NT2/D1 (cell line): ENCODE measurements at regions not wholly inside any gene's neighbourhood (a gene's known extent, or its start where the extent isn't known, plus 50 kb on each side); places are given as distances from the start of the nearest gene placed in this dataset.

Experiments used
- DNase-seq: peaks from one replicate; pipeline ENCODE4 v3.0.0-alpha.2; 2011; ENCODE audit warnings: low read depth, low spot score
- H3K27me3 ChIP-seq: 2 replicates; pipeline ENCODE4 v1.6.0; 2011; ENCODE audit warnings: mild to moderate bottlenecking; ENCODE audit not compliant: insufficient read length, insufficient read depth
- H3K36me3 ChIP-seq: 2 replicates; pipeline ENCODE4 v1.6.1; 2011; ENCODE audit warnings: mild to moderate bottlenecking, low read length, mixed read lengths; ENCODE audit not compliant: insufficient read depth, insufficient read length
- H3K4me1 ChIP-seq: 2 replicates; pipeline ENCODE4 v1.5.1; 2011; ENCODE audit not compliant: insufficient read depth, insufficient read length
- H3K4me3 ChIP-seq: 2 replicates; pipeline ENCODE4 v1.5.1; 2011; ENCODE audit warnings: low read depth; ENCODE audit not compliant: insufficient read length
- H3K9ac ChIP-seq: 2 replicates; pipeline ENCODE4 v1.6.0; 2011; ENCODE audit warnings: low read depth; ENCODE audit not compliant: insufficient read length
- H3K9me3 ChIP-seq: 2 replicates; pipeline ENCODE4 v1.5.1; 2011; ENCODE audit warnings: mild to moderate bottlenecking, low read length; ENCODE audit not compliant: insufficient read depth
- SUZ12 ChIP-seq: IDR thresholded peaks from 2 replicates; pipeline ENCODE4 v1.6.1; 2011; ENCODE audit not compliant: insufficient read length, insufficient read depth; ENCODE audit errors: extremely low read depth
- YY1 ChIP-seq: IDR thresholded peaks from 2 replicates; pipeline ENCODE4 v1.6.1; 2011; ENCODE audit not compliant: insufficient read length, insufficient read depth
- ZNF274 ChIP-seq: IDR thresholded peaks from 2 replicates; pipeline ENCODE4 v1.6.1; 2011; ENCODE audit warnings: mild to moderate bottlenecking, low read depth, low read length

GRCh38 chr3:148625991-148626390, 71.7 kb upstream of the AGTR1 start:
- no peak overlapping the region for H3K4me3 ChIP-seq
- no peaks in the 10 kb centered on the region for H3K9me3 ChIP-seq
- DNase-seq = no peak
- H3K9ac ChIP-seq = no peak overlapping the region
- no peaks in the 10 kb centered on the region for H3K4me1 ChIP-seq
- no peaks in the 10 kb centered on the region for H3K36me3 ChIP-seq
- H3K27me3 ChIP-seq = no peaks in the 10 kb centered on the region
- no peak for TF ChIP-seq ZNF274
- no peak for TF ChIP-seq YY1

- no peak overlapping the region for H3K4me3 ChIP-seq
- no peak for DNase-seq
- H3K4me1 ChIP-seq = no peaks in the 10 kb centered on the region
- no peaks in the 10 kb centered on the region for H3K27me3 ChIP-seq
- no peaks in the 10 kb centered on the region for H3K36me3 ChIP-seq
- no peak overlapping the region for H3K9ac ChIP-seq
- TF ChIP-seq SUZ12 (no peak), ZNF274 (no peak), YY1 (no peak)
- no peaks in the 10 kb centered on the region for H3K9me3 ChIP-seq
Measured at GRCh38 chr3:148629006-148629405, 68.7 kb upstream of the AGTR1 start.

GRCh38 chr3:148631124-148631903, 66.4 kb upstream of the AGTR1 start:
- no peaks in the 10 kb centered on the region for H3K4me1 ChIP-seq
- peak; percentile 32 for DNase-seq
- TF ChIP-seq SUZ12 (no peak), ZNF274 (no peak), YY1 (no peak)
- no peaks in the 10 kb centered on the region for H3K36me3 ChIP-seq
- H3K9ac ChIP-seq = no peak overlapping the region
- no peaks in the 10 kb centered on the region for H3K27me3 ChIP-seq
- no peak overlapping the region for H3K4me3 ChIP-seq
- no peaks in the 10 kb centered on the region for H3K9me3 ChIP-seq

GRCh38 chr3:148641722-148642121, 56.0 kb upstream of the AGTR1 start:
- peaks cover 10% of the 10 kb centered on the region; the same call in 1 of the 2 replicates for H3K9me3 ChIP-seq
- H3K27me3 ChIP-seq = no peaks in the 10 kb centered on the region
- H3K9ac ChIP-seq = no peak overlapping the region
- no peaks in the 10 kb centered on the region for H3K36me3 ChIP-seq
- H3K4me1 ChIP-seq = no peaks in the 10 kb centered on the region
- DNase-seq = no peak
- TF ChIP-seq SUZ12 = no peak
- TF ChIP-seq YY1 = no peak
- TF ChIP-seq ZNF274 = no peak
- H3K4me3 ChIP-seq = no peak overlapping the region

GRCh38 chr3:148642214-148642613, 55.5 kb upstream of the AGTR1 start:
- Histone ChIP-seq H3K9me3 (peaks cover 10% of the 10 kb centered on the region; the same call in 1 of the 2 replicates), H3K4me3 (no peak overlapping the region), H3K4me1 (no peaks in the 10 kb centered on the region), H3K9ac (no peak overlapping the region), H3K27me3 (no peaks in the 10 kb centered on the region), H3K36me3 (no peaks in the 10 kb centered on the region)
- TF ChIP-seq SUZ12 (no peak), YY1 (no peak), ZNF274 (no peak)
- no peak for DNase-seq

GRCh38 chr3:148642616-148643015, 55.1 kb upstream of the AGTR1 start:
- H3K36me3 ChIP-seq = no peaks in the 10 kb centered on the region
- DNase-seq = no peak
- TF ChIP-seq SUZ12 = no peak
- no peak overlapping the region for H3K9ac ChIP-seq
- H3K4me1 ChIP-seq = no peaks in the 10 kb centered on the region
- H3K4me3 ChIP-seq = no peak overlapping the region
- no peaks in the 10 kb centered on the region for H3K27me3 ChIP-seq
- peaks cover 10% of the 10 kb centered on the region; the same call in 1 of the 2 replicates for H3K9me3 ChIP-seq

- Histone ChIP-seq H3K27me3 (no peaks in the 10 kb centered on the region), H3K4me1 (no peaks in the 10 kb centered on the region), H3K4me3 (no peak overlapping the region), H3K9ac (no peak overlapping the region), H3K9me3 (peaks cover 10% of the 10 kb centered on the region; the same call in 1 of the 2 replicates), H3K36me3 (no peaks in the 10 kb centered on the region)
- TF ChIP-seq ZNF274 = no peak
- TF ChIP-seq YY1 = no peak
- DNase-seq = peak; percentile 25
Measured at GRCh38 chr3:148643389-148643840, 54.3 kb upstream of the AGTR1 start.

GRCh38 chr3:148646126-148646665, 51.5 kb upstream of the AGTR1 start:
- TF ChIP-seq YY1 (no peak), ZNF274 (no peak), SUZ12 (no peak)
- no peak overlapping the region for H3K4me3 ChIP-seq
- H3K9ac ChIP-seq = no peak overlapping the region
- no peaks in the 10 kb centered on the region for H3K36me3 ChIP-seq
- H3K9me3 ChIP-seq = peaks cover 10% of the 10 kb centered on the region; the same call in 1 of the 2 replicates
- no peaks in the 10 kb centered on the region for H3K4me1 ChIP-seq
- H3K27me3 ChIP-seq = no peaks in the 10 kb centered on the region
- DNase-seq = no peak
